SU-DHL-6 (cell line): ENCODE measurements at regions not wholly inside any gene's neighbourhood (a gene's known extent, or its start where the extent isn't known, plus 50 kb on each side); places are given as distances from the start of the nearest gene placed in this dataset.

Experiments
- H2AFZ ChIP-seq: fragments of 200-600 bp; sonication (generic); 2 replicates; pipeline ENCODE4 v1.6.1; 2014; ENCODE audit warnings: low read depth, mild to moderate bottlenecking, moderate library complexity, mixed read lengths, antibody characterized with exemption, low read length; ENCODE audit not compliant: severe bottlenecking
- H3F3A ChIP-seq: fragments of 200-600 bp; shearing (Covaris generic); 2 replicates; pipeline ENCODE4 v1.6.0; 2016; ENCODE audit warnings: antibody characterized with exemption, mild to moderate bottlenecking; ENCODE audit not compliant: insufficient read depth
- H3K27ac ChIP-seq: fragments of 200-600 bp; sonication (generic); 2 replicates; pipeline ENCODE4 v1.5.1; 2016; ENCODE audit warnings: low read depth, mild to moderate bottlenecking, low read length, moderate library complexity, mixed read lengths
- H3K27me3 ChIP-seq: fragments of 200-600 bp; sonication (generic), shearing (Covaris generic); 2 replicates; pipeline ENCODE4 v1.6.0; 2014; ENCODE audit warnings: mild to moderate bottlenecking, low read length
- H3K36me3 ChIP-seq: fragments of 200-600 bp; sonication (generic); 2 replicates; pipeline ENCODE4 v1.6.1; 2014; ENCODE audit warnings: mild to moderate bottlenecking, low read length, mixed read lengths
- H3K4me2 ChIP-seq: fragments of 300-600, 200-600 bp; shearing (Covaris generic), sonication (generic); 2 replicates; pipeline ENCODE4 v1.6.0; 2014; ENCODE audit warnings: low read length, low read depth, mild to moderate bottlenecking; ENCODE audit not compliant: poor library complexity, severe bottlenecking
- H3K4me3 ChIP-seq: fragments of 200-600 bp; sonication (generic); 2 replicates; pipeline ENCODE4 v1.5.1; 2014; ENCODE audit warnings: antibody characterized with exemption, low read length, mild to moderate bottlenecking, mixed read lengths; ENCODE audit not compliant: insufficient read depth, poor library complexity, severe bottlenecking
- H3K79me2 ChIP-seq: fragments of 200-600 bp; sonication (generic); 2 replicates; pipeline ENCODE4 v1.6.1; 2014; ENCODE audit warnings: mild to moderate bottlenecking, low read length, moderate library complexity; ENCODE audit not compliant: insufficient read depth
- H3K9ac ChIP-seq: fragments of 200-600 bp; sonication (generic); 2 replicates; pipeline ENCODE4 v1.7.0; 2014; ENCODE audit warnings: mild to moderate bottlenecking, low read length
- H3K9me2 ChIP-seq: fragments of 200-600 bp; sonication (generic); replicated peaks from 2 replicates; pipeline ENCODE4 v1.6.1; 2014; ENCODE audit warnings: low read length; ENCODE audit not compliant: insufficient read depth
- H3K9me3 ChIP-seq: fragments of 200-600 bp; sonication (generic); 2 replicates; pipeline ENCODE4 v1.6.1; 2014; ENCODE audit warnings: low read length, mixed read lengths; ENCODE audit not compliant: insufficient read depth
- H4K20me1 ChIP-seq: fragments of 200-600 bp; sonication (generic); 2 replicates; pipeline ENCODE4 v1.6.1; 2014; ENCODE audit warnings: low read depth, mild to moderate bottlenecking, antibody characterized with exemption, low read length, moderate library complexity, mixed read lengths
- CTCF ChIP-seq: fragments of 200-600 bp; sonication (generic); IDR thresholded peaks from one replicate; pipeline ENCODE4 v1.5.1; 2017; ENCODE audit warnings: antibody characterized with exemption, mild to moderate bottlenecking, low read length, moderate library complexity; ENCODE audit not compliant: insufficient read depth, poor library complexity, severe bottlenecking
- EZH2phosphoT487 ChIP-seq: fragments of 200-600 bp; sonication (generic), shearing (Covaris generic); conservative IDR thresholded peaks from 2 replicates; pipeline ENCODE4 v1.6.1; 2018; ENCODE audit warnings: mild to moderate bottlenecking, antibody characterized with exemption, low read length, moderate library complexity, mixed read lengths

GRCh38 chr4:180116840-180117239 lies 2126.4 kb upstream of the TENM3 start:
- Histone ChIP-seq H3K9ac (no peak overlapping the region), H3K27ac (no peak overlapping the region), H4K20me1 (no peaks in the 10 kb centered on the region), H3K9me3 (no peaks in the 10 kb centered on the region), H2AFZ (no peak overlapping the region), H3K9me2 (no peaks in the 10 kb centered on the region), H3K4me2 (no peak overlapping the region), H3K79me2 (no peaks in the 10 kb centered on the region), H3K27me3 (no peaks in the 10 kb centered on the region), H3K36me3 (no peaks in the 10 kb centered on the region), H3K4me3 (no peak overlapping the region), H3F3A (no peaks in the 10 kb centered on the region)
- TF ChIP-seq EZH2phosphoT487 (no peak), CTCF (no peak)

- no peaks in the 10 kb centered on the region for H3K9me2 ChIP-seq
- no peaks in the 10 kb centered on the region for H3F3A ChIP-seq
- no peak overlapping the region for H3K27ac ChIP-seq
- H3K4me2 ChIP-seq, result no peak overlapping the region
- H3K4me3 ChIP-seq, result no peak overlapping the region
- H4K20me1 ChIP-seq, result no peaks in the 10 kb centered on the region
- H3K9me3 ChIP-seq, result no peaks in the 10 kb centered on the region
- no peak overlapping the region for H2AFZ ChIP-seq
- no peaks in the 10 kb centered on the region for H3K79me2 ChIP-seq
- TF ChIP-seq CTCF (no peak), EZH2phosphoT487 (no peak)
- no peak overlapping the region for H3K9ac ChIP-seq
- no peaks in the 10 kb centered on the region for H3K27me3 ChIP-seq
- no peaks in the 10 kb centered on the region for H3K36me3 ChIP-seq
These were observed 2123.1 kb upstream of the TENM3 start for GRCh38 chr4:180120068-180120467.

- Histone ChIP-seq H3F3A (no peaks in the 10 kb centered on the region), H3K27ac (no peak overlapping the region), H2AFZ (no peak overlapping the region), H3K27me3 (no peaks in the 10 kb centered on the region), H3K36me3 (no peaks in the 10 kb centered on the region), H3K4me3 (no peak overlapping the region), H3K79me2 (no peaks in the 10 kb centered on the region), H3K9me2 (no peaks in the 10 kb centered on the region), H4K20me1 (no peaks in the 10 kb centered on the region), H3K4me2 (no peak overlapping the region), H3K9ac (no peak overlapping the region), H3K9me3 (no peaks in the 10 kb centered on the region)
- TF ChIP-seq EZH2phosphoT487 (no peak), CTCF (no peak)
These were observed 2108.9 kb upstream of the TENM3 start for GRCh38 chr4:180134091-180134866.
